GM19035 (cell line): ENCODE measurements at regions not wholly inside any gene's neighbourhood (a gene's known extent, or its start where the extent isn't known, plus 50 kb on each side); places are given as distances from the start of the nearest gene placed in this dataset.

Experiments used
- ATAC-seq: cut with Tn5 transposase; IDR thresholded peaks from one replicate; pipeline ENCODE4 v1.9.1; 2021; ENCODE audit not compliant: unreplicated experiment

- ATAC-seq: no peak
Measured at GRCh38 chr20:17819395-17820093, 119.8 kb downstream of the BANF2 start.

DNA sequence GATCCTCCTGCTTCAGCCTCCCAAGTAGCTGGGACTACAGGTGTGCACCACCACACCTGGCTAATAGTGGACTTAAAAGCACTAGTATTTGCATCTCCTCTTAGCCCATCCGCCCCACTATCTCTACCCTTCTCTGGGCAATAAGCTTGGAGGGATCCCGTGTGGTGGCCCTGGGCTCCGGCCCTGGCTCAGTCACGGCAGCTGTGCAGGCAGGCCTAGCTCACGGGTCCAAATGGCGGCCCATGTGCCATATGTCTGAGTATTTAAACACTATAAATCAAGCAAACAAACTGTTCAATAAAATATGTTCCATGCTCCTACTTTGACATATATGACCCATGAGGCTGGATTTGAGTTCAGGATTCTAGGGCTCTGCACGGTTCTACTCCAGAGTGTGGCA is 118.4 kb downstream of the BANF2 start:
- ATAC-seq: no peak

GRCh38 chr20:17816804-17817587 is 117.2 kb downstream of the BANF2 start:
- no peak for ATAC-seq

DNA sequence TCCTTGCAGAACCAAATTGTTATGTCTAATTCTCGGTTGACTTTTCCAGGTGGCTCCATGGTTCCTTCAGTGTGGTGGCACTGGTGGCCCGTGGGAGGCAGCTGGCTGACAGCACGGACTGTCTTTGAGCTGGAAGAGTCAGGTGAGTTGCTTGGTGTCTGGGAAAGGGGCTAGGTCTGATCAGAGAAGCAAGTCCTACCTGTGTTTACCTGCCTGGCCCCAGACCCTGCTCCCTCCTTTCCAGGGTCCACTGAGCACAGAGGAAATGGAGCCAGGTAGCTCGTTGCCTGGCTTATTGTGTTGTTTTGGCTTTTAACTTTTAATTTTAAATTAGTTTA is 111.8 kb downstream of the BANF2 start:
- no peak for ATAC-seq

DNA sequence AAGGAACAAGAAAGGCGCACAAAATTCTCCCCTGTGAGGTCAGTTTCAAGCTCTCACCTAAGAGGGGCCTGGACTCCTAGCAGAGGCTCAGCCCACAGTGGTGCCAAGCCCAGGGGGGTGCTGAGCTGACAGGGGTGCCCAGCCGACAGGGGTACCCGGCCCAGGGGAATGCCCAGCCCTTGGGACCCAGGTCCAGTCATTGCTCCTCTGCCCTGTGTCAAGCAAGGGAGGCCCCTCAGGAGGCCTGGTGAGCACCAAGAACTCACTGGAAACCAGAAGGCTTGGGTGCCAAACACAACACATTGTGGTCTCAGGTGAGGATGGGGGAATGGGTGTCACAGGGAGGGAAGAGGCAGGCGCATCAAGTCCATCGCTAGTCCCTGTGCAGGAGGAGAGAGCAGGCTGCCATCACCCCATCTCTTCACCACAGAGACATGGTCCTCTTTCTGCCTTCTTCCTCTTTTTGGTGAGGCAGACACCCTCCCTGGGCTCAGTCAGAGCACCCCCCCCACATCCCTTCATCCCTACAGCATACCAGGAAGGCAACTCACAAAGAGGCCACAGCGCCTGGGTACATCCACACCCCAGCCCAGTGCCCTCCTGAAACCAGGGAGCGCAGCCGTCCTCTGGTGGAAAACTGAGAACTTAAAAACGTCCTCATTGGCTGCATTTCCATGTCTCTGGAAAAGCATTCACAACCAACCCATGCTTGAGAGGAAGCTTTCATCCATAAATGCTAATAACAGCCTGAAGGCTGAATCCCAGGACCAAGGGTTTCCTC is 111.3 kb downstream of the BANF2 start:
- ATAC-seq: no peak

- ATAC-seq: no peak
Measured at GRCh38 chr20:17810062-17810631, 110.4 kb downstream of the BANF2 start.

GRCh38 chr20:17809362-17810061 is 109.7 kb downstream of the BANF2 start:
- ATAC-seq: no peak

DNA sequence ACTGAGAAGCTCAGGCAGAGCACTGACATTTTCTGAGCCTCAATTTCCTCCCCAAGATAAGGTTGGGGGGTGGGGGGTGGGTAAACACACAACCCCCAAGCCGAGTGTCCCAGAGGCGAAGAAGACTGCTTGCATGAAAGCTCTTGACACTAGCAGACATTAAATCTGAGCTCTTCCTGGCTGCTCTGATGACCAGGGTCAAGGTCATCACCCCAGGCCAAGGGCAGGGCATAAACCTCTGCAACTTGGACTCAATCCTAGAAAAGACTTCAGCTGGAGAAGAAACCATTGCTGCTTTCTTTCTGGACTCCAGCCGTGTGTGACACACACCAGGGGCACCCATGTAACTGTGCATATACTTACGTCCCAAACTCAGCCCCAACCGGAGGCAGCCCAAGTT is 109.0 kb downstream of the BANF2 start:
- no peak for ATAC-seq

DNA sequence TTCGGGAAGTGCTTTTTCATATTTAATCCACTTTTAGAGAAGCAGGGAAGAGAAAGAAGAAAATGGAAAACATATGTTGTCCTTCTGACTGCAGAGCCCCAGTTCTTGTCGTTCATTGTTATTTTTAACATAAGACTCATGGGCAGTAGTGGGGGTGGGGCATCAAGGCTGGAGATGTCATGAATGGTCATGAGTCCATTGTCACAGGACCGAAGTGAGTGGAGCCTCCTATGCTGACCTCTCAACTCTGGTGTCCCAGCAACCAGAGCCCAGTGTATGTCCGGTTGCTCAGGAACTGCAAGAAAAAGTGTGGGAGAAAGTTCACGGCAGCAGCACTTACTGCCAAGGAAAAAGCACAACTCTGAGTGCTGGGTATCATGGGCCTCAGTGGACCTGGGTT is 108.6 kb downstream of the BANF2 start:
- ATAC-seq: no peak

DNA sequence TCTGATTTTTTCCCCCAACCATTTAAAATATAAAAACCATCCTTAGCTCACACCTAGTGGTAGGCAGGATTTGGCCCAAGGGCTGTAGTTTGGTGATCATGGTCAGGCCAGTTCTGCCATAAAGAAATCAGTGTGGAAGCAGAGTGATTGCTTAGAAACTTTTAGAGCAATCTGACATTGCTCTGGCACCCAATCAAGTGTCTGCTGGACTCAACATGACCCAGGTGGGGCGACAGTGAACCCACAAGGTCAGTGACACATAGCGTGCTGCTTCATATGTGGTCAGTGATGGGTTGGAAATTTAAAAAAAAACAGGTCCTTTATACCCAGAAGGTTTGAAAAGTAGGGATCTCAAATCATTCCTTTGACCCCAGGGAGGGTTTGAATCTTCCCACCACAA is 107.9 kb downstream of the BANF2 start:
- no peak for ATAC-seq

GRCh38 chr20:17806739-17807441 is 107.1 kb downstream of the BANF2 start:
- no peak for ATAC-seq

DNA sequence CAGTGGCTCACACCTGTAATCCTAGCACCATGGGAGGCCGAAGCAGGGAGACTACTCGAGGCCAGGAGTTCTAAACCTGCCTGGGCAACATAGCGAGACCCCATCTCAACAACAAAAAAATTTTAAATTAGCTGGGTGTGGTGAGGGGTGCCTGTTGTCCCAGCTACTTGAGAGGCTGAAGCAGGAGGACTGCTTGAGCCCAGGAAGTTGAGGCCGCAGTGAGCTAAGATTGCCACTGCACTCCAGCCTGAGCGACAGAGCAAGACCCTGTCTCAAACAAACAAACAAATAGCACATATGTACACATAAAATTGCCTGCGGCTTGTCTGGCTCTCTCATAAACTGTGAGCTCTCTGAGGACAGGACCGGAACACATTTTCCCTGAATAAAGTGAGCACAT is 106.3 kb downstream of the BANF2 start:
- no peak for ATAC-seq

- no peak for ATAC-seq
Measured at GRCh38 chr20:17803765-17804164, 104.0 kb downstream of the BANF2 start.

- ATAC-seq: no peak
Measured at GRCh38 chr20:17799575-17800227, 99.9 kb downstream of the BANF2 start.

- no peak for ATAC-seq
Measured at GRCh38 chr20:17798601-17799000, 98.8 kb downstream of the BANF2 start.

- no peak for ATAC-seq
Measured at GRCh38 chr20:17797579-17797978, 97.8 kb downstream of the BANF2 start.

DNA sequence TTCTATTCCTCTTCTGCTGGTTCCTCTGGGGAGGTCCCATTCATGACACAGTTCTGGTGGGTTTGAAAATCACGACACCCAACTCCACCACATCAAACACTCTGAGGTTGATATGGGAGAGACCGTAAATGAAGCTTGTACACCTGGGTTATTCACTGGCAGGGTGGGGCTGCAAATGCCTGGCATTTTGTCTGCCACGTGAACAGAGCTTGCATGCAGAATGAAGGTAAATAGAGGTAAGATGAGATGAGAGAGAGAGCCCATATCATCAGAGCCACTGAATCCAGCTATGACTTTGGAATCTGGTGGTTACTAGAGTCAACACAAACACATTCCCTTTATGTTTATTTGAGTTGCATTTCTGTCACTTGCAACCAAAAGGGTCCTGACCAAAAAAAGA is 97.4 kb downstream of the BANF2 start:
- ATAC-seq: no peak

DNA sequence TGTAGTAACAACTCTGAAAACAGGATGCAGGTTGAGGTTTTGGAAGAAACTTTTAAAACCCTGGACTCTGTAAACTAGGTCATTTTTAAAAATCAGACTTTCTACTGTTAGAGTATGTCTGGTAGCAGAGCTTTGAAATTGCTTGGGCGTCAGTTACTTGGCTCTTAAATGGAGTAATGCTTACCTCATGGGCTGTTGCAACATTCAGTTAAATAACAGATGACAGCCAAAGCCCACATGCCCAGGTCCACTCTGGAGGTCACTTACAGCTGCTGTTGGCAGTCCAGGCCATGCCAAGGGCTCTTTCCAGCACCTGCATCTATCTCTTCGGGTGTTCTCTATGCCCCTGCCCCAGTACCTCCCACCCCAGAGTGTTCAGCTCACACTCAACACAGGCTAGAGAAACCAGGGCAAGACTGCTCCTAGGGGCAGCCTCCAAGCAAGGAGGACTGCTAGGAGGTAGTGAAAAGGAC is 96.4 kb downstream of the BANF2 start:
- ATAC-seq: no peak

GRCh38 chr20:17795501-17796071 is 95.8 kb downstream of the BANF2 start:
- ATAC-seq: no peak
